ENCODE measurements at regions not wholly inside any gene's neighbourhood (a gene's known extent, or its start where the extent isn't known, plus 50 kb on each side); places are given as distances from the start of the nearest gene placed in this dataset.
A peak's percentile ranks its signal among the peaks of the same experiment; 100 is the strongest.
"Not testable (repeated sequence)": the region's sequence is repeated elsewhere in the genome, so short reads cannot be mapped to it uniquely, and the experiment has no call there.

GRCh38 chr15:100721758-100722550 lies 119.6 kb downstream of the ASB7 start:
- DNase-seq = peak; percentile 76

- DNase-seq = no peak
These were observed 120.3 kb downstream of the ASB7 start for GRCh38 chr15:100722551-100723314.

GRCh38 chr15:100723315-100723801 lies 121.0 kb downstream of the ASB7 start:
- peak; percentile 14 for DNase-seq

GRCh38 chr15:100725121-100726069 lies 123.0 kb downstream of the ASB7 start:
- DNase-seq = peak; percentile 49

GRCh38 chr15:100726070-100726420 lies 123.7 kb downstream of the ASB7 start:
- peak; percentile 8 for DNase-seq

GRCh38 chr15:100726421-100727190 lies 124.2 kb downstream of the ASB7 start:
- peak; percentile 14 for DNase-seq

- DNase-seq = no peak
These were observed 125.0 kb downstream of the ASB7 start for GRCh38 chr15:100727291-100727851.

GRCh38 chr15:100728371-100729201 lies 126.2 kb downstream of the ASB7 start:
- no peak for DNase-seq

GRCh38 chr15:100729461-100729860 lies 127.1 kb downstream of the ASB7 start:
- no peak for DNase-seq

- no peak for DNase-seq
These were observed 127.7 kb downstream of the ASB7 start for GRCh38 chr15:100730129-100730528.

GRCh38 chr15:100730655-100731266 lies 128.4 kb downstream of the ASB7 start:
- no peak for DNase-seq

- DNase-seq = no peak
These were observed 129.1 kb downstream of the ASB7 start for GRCh38 chr15:100731267-100732152.

GRCh38 chr15:100732211-100733055 lies 130.0 kb downstream of the ASB7 start:
- DNase-seq = no peak

GRCh38 chr15:100733101-100733842 lies 130.9 kb downstream of the ASB7 start:
- DNase-seq = no peak

GRCh38 chr15:100733843-100734185 lies 131.4 kb downstream of the ASB7 start:
- not testable (repeated sequence) for DNase-seq

GRCh38 chr15:100734586-100734985 lies 132.2 kb downstream of the ASB7 start:
- DNase-seq = no peak
